Ascending aorta (tissue), 2 donors: ENCODE measurements at regions not wholly inside any gene's neighbourhood (a gene's known extent, or its start where the extent isn't known, plus 50 kb on each side); places are given as distances from the start of the nearest gene placed in this dataset.

Experiments used
- DNase-seq, 2 donors: peaks; one replicate each; pipeline ENCODE4 v3.0.0-alpha.2; 2019; ENCODE audit warnings: low spot score in 2 of 2
- H3K27ac ChIP-seq, 2 donors: fragments of 200-600 bp; sonication (generic); one replicate each; pipeline ENCODE4 v1.5.1; 2016 to 2017; ENCODE audit warnings: mild to moderate bottlenecking in 1 of 2
- H3K27me3 ChIP-seq: fragments of 200-600 bp; sonication (generic); one replicate; pipeline ENCODE4 v1.5.1; 2017
- H3K36me3 ChIP-seq, 2 donors: fragments of 200-600 bp; sonication (generic); one replicate each; pipeline ENCODE4 v1.5.1; 2016
- H3K4me1 ChIP-seq, 2 donors: fragments of 200-600 bp; sonication (generic); one replicate each; pipeline ENCODE4 v1.5.1; 2016 to 2017; ENCODE audit warnings: mild to moderate bottlenecking in 1 of 2
- H3K4me3 ChIP-seq, 2 donors: fragments of 200-600 bp; sonication (generic); one replicate each; pipeline ENCODE4 v1.5.1; 2016 to 2017; ENCODE audit warnings: mild to moderate bottlenecking in 1 of 2
- H3K9me3 ChIP-seq, 2 donors: fragments of 200-600 bp; sonication (generic); one replicate each; pipeline ENCODE4 v1.5.1; 2016
- intact Hi-C: fragments of 100-400 bp; cut with DNase I; formaldehyde crosslinking; loops from one replicate; pipeline ENCODE4 v1.15.1; 2023
- TF ChIP-seq, protein P1 (sequence below), 3 experiments: fragments of 200-600 bp in 2 of 3; fragments of 450-650 bp in 1 of 3; sonication (generic) in 2 of 3; IDR thresholded peaks; one replicate each; pipeline ENCODE4 v1.5.1; 2016 to 2019; ENCODE audit warnings: antibody characterized with exemption in 3 of 3, mild to moderate bottlenecking in 1 of 3, moderate library complexity in 1 of 3

- Histone ChIP-seq H3K4me1 (no peaks in the 10 kb centered on the region), H3K4me3 (no peak overlapping the region), H3K27ac (no peak overlapping the region), H3K36me3 (no peaks in the 10 kb centered on the region), H3K27me3 (no peaks in the 10 kb centered on the region), H3K9me3 (no peaks in the 10 kb centered on the region)
- TF ChIP-seq, protein P1, sequence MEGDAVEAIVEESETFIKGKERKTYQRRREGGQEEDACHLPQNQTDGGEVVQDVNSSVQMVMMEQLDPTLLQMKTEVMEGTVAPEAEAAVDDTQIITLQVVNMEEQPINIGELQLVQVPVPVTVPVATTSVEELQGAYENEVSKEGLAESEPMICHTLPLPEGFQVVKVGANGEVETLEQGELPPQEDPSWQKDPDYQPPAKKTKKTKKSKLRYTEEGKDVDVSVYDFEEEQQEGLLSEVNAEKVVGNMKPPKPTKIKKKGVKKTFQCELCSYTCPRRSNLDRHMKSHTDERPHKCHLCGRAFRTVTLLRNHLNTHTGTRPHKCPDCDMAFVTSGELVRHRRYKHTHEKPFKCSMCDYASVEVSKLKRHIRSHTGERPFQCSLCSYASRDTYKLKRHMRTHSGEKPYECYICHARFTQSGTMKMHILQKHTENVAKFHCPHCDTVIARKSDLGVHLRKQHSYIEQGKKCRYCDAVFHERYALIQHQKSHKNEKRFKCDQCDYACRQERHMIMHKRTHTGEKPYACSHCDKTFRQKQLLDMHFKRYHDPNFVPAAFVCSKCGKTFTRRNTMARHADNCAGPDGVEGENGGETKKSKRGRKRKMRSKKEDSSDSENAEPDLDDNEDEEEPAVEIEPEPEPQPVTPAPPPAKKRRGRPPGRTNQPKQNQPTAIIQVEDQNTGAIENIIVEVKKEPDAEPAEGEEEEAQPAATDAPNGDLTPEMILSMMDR (IDR thresholded peaks at IDR 0.05), result no peak
- DNase-seq, result no peak
- intact Hi-C loops, result no loop called here
These were observed 92.3 kb downstream of the BOD1 start for GRCh38 chr5:173524136-173524535.

GRCh38 chr5:173523388-173523787 lies 93.1 kb downstream of the BOD1 start:
- H3K36me3 ChIP-seq, result no peaks in the 10 kb centered on the region
- H3K27me3 ChIP-seq, result no peaks in the 10 kb centered on the region
- TF ChIP-seq, protein P1 (IDR thresholded peaks at IDR 0.05), result no peak
- H3K9me3 ChIP-seq, result no peaks in the 10 kb centered on the region
- H3K4me3 ChIP-seq, result no peak overlapping the region
- intact Hi-C loops, result no loop called here
- H3K27ac ChIP-seq, result no peak overlapping the region
- no peaks in the 10 kb centered on the region for H3K4me1 ChIP-seq
- no peak for DNase-seq

- no peaks in the 10 kb centered on the region for H3K4me1 ChIP-seq
- TF ChIP-seq, protein P1 (IDR thresholded peaks at IDR 0.05), result no peak
- H3K27ac ChIP-seq, result no peak overlapping the region
- H3K9me3 ChIP-seq, result no peaks in the 10 kb centered on the region
- H3K27me3 ChIP-seq, result no peaks in the 10 kb centered on the region
- DNase-seq, result no peak
- intact Hi-C loops, result no loop called here
- no peaks in the 10 kb centered on the region for H3K36me3 ChIP-seq
- H3K4me3 ChIP-seq, result no peak overlapping the region
These were observed 93.9 kb downstream of the BOD1 start for GRCh38 chr5:173522518-173522917.

GRCh38 chr5:173518856-173519255 lies 97.6 kb downstream of the BOD1 start:
- Histone ChIP-seq H3K27ac (no peak overlapping the region), H3K36me3 (no peaks in the 10 kb centered on the region), H3K9me3 (no peaks in the 10 kb centered on the region), H3K27me3 (no peaks in the 10 kb centered on the region), H3K4me1 (no peaks in the 10 kb centered on the region), H3K4me3 (no peak overlapping the region)
- DNase-seq, result no peak
- TF ChIP-seq, protein P1 (IDR thresholded peaks at IDR 0.05), result no peak
- intact Hi-C loops, result no loop called here

- Histone ChIP-seq H3K36me3 (no peaks in the 10 kb centered on the region), H3K4me3 (no peak overlapping the region), H3K9me3 (no peaks in the 10 kb centered on the region), H3K27me3 (no peaks in the 10 kb centered on the region), H3K27ac (no peak overlapping the region), H3K4me1 (no peaks in the 10 kb centered on the region)
- TF ChIP-seq, protein P1 (IDR thresholded peaks at IDR 0.05), result no peak
- intact Hi-C loops, result no loop called here
- no peak for DNase-seq
These were observed 98.8 kb downstream of the BOD1 start for GRCh38 chr5:173517648-173518047.

GRCh38 chr5:173515526-173515925 lies 100.9 kb downstream of the BOD1 start:
- no peak for DNase-seq
- Histone ChIP-seq H3K9me3 (no peaks in the 10 kb centered on the region), H3K4me3 (no peak overlapping the region), H3K4me1 (no peaks in the 10 kb centered on the region), H3K27ac (no peak overlapping the region), H3K27me3 (no peaks in the 10 kb centered on the region), H3K36me3 (no peaks in the 10 kb centered on the region)
- intact Hi-C loops, result no loop called here
- TF ChIP-seq, protein P1 (IDR thresholded peaks at IDR 0.05), result no peak
